ENCODE measurements at regions not wholly inside any gene's neighbourhood (a gene's known extent, or its start where the extent isn't known, plus 50 kb on each side); places are given as distances from the start of the nearest gene placed in this dataset.

DNA sequence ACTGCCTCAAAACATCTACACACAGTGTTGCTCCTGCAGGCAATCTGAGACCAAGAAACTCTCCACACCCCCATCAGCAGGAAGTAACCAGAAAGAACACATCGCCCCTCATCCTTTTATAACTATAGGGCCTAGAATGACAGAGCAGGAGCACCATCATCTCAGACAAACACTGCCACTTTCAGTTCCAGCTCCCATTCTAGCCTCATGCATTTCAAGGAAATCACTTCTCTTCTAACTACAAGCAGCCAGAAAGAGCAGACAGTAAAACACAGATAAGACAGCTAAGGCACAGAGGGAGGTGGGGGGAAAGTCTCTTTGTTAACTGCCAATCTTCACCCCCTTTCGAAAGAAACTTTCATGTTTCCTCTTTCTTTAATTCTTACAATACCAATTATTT, 102.6 kb upstream of the TENT5D start:
- no peak overlapping the region for H3K27ac Mint-ChIP-seq
- H3K4me1 Mint-ChIP-seq (ENCODE audit: low read depth), result no peaks in the 10 kb centered on the region
- no peaks in the 10 kb centered on the region for H3K27me3 Mint-ChIP-seq (ENCODE audit: low read depth)
- CTCF ChIA-PET, result no interaction called here
- H3K4me3 Mint-ChIP-seq, result no peak overlapping the region
- H3K9me3 Mint-ChIP-seq (ENCODE audit: insufficient read depth), result no peaks in the 10 kb centered on the region
- ATAC-seq (no peak), DNase-seq (no peak)
- H3K36me3 Mint-ChIP-seq (ENCODE audit: low read depth), result no peaks in the 10 kb centered on the region
- POLR2A ChIA-PET, result no interaction called here

GRCh38 chrX:80331285-80331684, 89.0 kb upstream of the TENT5D start:
- Mint-ChIP-seq H3K9me3 (ENCODE audit: insufficient read depth) (no peaks in the 10 kb centered on the region), H3K4me1 (ENCODE audit: low read depth) (no peaks in the 10 kb centered on the region), H3K27ac (no peak overlapping the region), H3K4me3 (no peak overlapping the region), H3K36me3 (ENCODE audit: low read depth) (no peaks in the 10 kb centered on the region), H3K27me3 (ENCODE audit: low read depth) (no peaks in the 10 kb centered on the region)
- no peak for DNase-seq
- ATAC-seq, result no peak
- POLR2A ChIA-PET, result no interaction called here
- CTCF ChIA-PET, result no interaction called here

- ChIA-PET POLR2A (no interaction called here), CTCF (no interaction called here)
- Mint-ChIP-seq H3K9me3 (ENCODE audit: insufficient read depth) (no peaks in the 10 kb centered on the region), H3K4me1 (ENCODE audit: low read depth) (no peaks in the 10 kb centered on the region), H3K4me3 (no peak overlapping the region), H3K27ac (no peak overlapping the region), H3K27me3 (ENCODE audit: low read depth) (no peaks in the 10 kb centered on the region), H3K36me3 (ENCODE audit: low read depth) (no peaks in the 10 kb centered on the region)
- ATAC-seq (no peak), DNase-seq (no peak)
Measured at GRCh38 chrX:80334583-80334982, 85.7 kb upstream of the TENT5D start.

GRCh38 chrX:80335062-80335830, 85.0 kb upstream of the TENT5D start:
- no peaks in the 10 kb centered on the region for H3K9me3 Mint-ChIP-seq (ENCODE audit: insufficient read depth)
- no peaks in the 10 kb centered on the region for H3K36me3 Mint-ChIP-seq (ENCODE audit: low read depth)
- no peaks in the 10 kb centered on the region for H3K4me1 Mint-ChIP-seq (ENCODE audit: low read depth)
- no peak for DNase-seq
- no peak for ATAC-seq
- ChIA-PET CTCF (no interaction called here), POLR2A (no interaction called here)
- no peak overlapping the region for H3K27ac Mint-ChIP-seq
- no peaks in the 10 kb centered on the region for H3K27me3 Mint-ChIP-seq (ENCODE audit: low read depth)
- no peak overlapping the region for H3K4me3 Mint-ChIP-seq

GRCh38 chrX:80354966-80355465, 65.2 kb upstream of the TENT5D start:
- no peaks in the 10 kb centered on the region for H3K36me3 Mint-ChIP-seq (ENCODE audit: low read depth)
- ATAC-seq (no peak), DNase-seq (no peak)
- no peaks in the 10 kb centered on the region for H3K27me3 Mint-ChIP-seq (ENCODE audit: low read depth)
- CTCF ChIA-PET, result no interaction called here
- H3K9me3 Mint-ChIP-seq (ENCODE audit: insufficient read depth), result no peaks in the 10 kb centered on the region
- POLR2A ChIA-PET, result no interaction called here
- H3K4me1 Mint-ChIP-seq (ENCODE audit: low read depth), result no peaks in the 10 kb centered on the region
- no peak overlapping the region for H3K27ac Mint-ChIP-seq
- no peak overlapping the region for H3K4me3 Mint-ChIP-seq
